VCaP (cell line): ENCODE measurements at regions not wholly inside any gene's neighbourhood (a gene's known extent, or its start where the extent isn't known, plus 50 kb on each side); places are given as distances from the start of the nearest gene placed in this dataset.

ENCODE experiments used
- H3K27ac ChIP-seq: fragments of 450-650 bp; 2 replicates; pipeline ENCODE4 v1.5.1; 2017
- TF ChIP-seq, protein P1 (sequence below): fragments of 450-650 bp; conservative IDR thresholded peaks from 2 replicates; pipeline ENCODE4 v1.5.1; 2017; ENCODE audit warnings: mild to moderate bottlenecking, moderate library complexity

GRCh38 chr20:48394415-48395081, 433.3 kb downstream of the PREX1 start:
- TF ChIP-seq, protein P1, sequence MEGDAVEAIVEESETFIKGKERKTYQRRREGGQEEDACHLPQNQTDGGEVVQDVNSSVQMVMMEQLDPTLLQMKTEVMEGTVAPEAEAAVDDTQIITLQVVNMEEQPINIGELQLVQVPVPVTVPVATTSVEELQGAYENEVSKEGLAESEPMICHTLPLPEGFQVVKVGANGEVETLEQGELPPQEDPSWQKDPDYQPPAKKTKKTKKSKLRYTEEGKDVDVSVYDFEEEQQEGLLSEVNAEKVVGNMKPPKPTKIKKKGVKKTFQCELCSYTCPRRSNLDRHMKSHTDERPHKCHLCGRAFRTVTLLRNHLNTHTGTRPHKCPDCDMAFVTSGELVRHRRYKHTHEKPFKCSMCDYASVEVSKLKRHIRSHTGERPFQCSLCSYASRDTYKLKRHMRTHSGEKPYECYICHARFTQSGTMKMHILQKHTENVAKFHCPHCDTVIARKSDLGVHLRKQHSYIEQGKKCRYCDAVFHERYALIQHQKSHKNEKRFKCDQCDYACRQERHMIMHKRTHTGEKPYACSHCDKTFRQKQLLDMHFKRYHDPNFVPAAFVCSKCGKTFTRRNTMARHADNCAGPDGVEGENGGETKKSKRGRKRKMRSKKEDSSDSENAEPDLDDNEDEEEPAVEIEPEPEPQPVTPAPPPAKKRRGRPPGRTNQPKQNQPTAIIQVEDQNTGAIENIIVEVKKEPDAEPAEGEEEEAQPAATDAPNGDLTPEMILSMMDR, result no peak
- no peak overlapping the region for H3K27ac ChIP-seq

GRCh38 chr20:48393737-48394314, 434.0 kb downstream of the PREX1 start:
- TF ChIP-seq, protein P1, result no peak
- no peak overlapping the region for H3K27ac ChIP-seq

- TF ChIP-seq, protein P1, result no peak
- no peak overlapping the region for H3K27ac ChIP-seq
Observed at GRCh38 chr20:48393311-48393685, 434.5 kb downstream of the PREX1 start.

DNA sequence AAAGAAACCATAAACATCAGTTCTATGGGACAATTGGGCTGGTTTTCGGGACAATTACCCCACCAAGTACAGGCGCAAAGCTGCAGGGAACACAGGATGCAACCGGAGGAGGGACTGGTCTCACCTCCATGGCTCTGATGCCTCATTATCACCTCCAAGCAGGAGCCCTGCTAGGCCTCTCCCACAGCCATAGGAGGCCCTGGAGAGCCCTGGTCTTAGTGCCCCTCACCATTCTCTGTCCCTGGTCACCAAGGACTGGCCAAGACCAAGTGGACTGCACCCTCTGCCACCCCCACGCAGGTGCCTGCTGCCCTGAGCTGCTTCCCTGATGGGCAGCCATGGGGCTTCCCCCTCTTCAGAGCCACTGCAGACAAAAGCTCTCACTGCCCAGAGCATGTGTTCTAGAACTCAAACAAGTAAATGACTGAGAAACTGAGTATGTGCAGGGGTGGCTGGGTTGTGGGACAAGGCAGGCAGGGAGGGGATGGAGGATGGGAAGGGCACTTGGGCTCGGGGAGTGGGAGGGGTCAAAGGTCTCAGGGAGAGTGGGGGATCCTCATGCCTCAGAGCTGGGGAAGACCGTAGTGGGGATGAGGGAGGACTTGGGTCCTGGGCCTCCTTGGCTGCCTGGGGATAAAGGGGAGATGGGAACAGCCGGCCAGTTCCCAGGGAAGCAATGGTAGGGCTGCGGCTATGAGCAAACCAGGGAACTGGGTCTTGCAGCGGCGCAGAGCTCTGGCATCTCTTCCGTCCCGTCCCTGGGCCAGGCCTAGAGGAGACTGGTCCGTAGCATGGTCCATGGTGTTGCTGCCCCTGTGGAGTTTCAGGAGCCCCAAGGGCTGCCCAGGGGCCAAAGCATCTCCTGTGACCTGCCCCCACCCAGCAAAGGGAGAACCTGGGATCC, 435.1 kb downstream of the PREX1 start:
- TF ChIP-seq, protein P1, result no peak
- H3K27ac ChIP-seq, result no peak overlapping the region

GRCh38 chr20:48390981-48391380, 436.8 kb downstream of the PREX1 start:
- H3K27ac ChIP-seq, result no peak overlapping the region
- TF ChIP-seq, protein P1, result no peak

DNA sequence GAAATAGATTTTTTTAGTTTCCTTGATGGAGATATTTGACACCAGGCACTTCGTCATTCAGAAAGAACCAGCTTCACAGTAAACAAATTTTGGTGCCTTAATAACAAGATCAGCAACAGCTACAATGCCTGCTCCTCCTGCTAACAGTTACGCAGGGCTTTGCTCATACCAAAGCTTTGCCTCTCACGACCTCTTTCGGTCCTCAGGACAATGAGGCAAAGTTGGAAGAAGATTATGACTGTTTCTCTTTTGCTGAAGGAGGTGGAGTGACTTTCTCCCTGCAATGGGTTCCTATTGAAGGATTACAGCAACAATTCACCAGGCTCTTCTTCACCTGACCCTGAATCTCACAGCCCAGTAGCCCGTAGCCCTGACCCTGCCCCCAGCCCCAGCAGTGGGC, 440.1 kb downstream of the PREX1 start:
- no peak overlapping the region for H3K27ac ChIP-seq
- TF ChIP-seq, protein P1, result no peak

- TF ChIP-seq, protein P1, result no peak
- H3K27ac ChIP-seq, result no peak overlapping the region
Observed at GRCh38 chr20:48385527-48385926, 442.3 kb downstream of the PREX1 start.
